Thymus (tissue), 11 donors: ENCODE measurements at regions not wholly inside any gene's neighbourhood (a gene's known extent, or its start where the extent isn't known, plus 50 kb on each side); places are given as distances from the start of the nearest gene placed in this dataset.

ENCODE experiments used
- DNase-seq, 9 donors: peaks; one replicate each; pipeline ENCODE4 v3.0.0-alpha.2; 2013; ENCODE audit warnings: low spot score in 9 of 9, low read depth in 6 of 9, missing footprints in 1 of 9
- H3K27ac ChIP-seq, 2 donors: one replicate each; pipeline ENCODE4 v1.5.1; 2013; ENCODE audit warnings: control low read depth in 1 of 2, low read depth in 1 of 2, low read length in 1 of 2, mild to moderate bottlenecking in 1 of 2, moderate library complexity in 1 of 2
- H3K27me3 ChIP-seq, 2 donors: one replicate each; pipeline ENCODE4 v1.5.1; 2013; ENCODE audit warnings: low read length in 1 of 2; ENCODE audit not compliant: control insufficient read depth in 2 of 2, insufficient read depth in 1 of 2
- H3K36me3 ChIP-seq, 2 donors: one replicate each; pipeline ENCODE4 v1.5.1; 2013; ENCODE audit warnings: low read length in 1 of 2, mild to moderate bottlenecking in 1 of 2, moderate library complexity in 1 of 2; ENCODE audit not compliant: control insufficient read depth in 2 of 2, insufficient read depth in 2 of 2
- H3K4me1 ChIP-seq, 2 donors: one replicate each; pipeline ENCODE4 v1.5.1; 2013; ENCODE audit warnings: low read length in 2 of 2; ENCODE audit not compliant: control insufficient read depth in 2 of 2, insufficient read depth in 2 of 2
- H3K4me3 ChIP-seq, 2 donors: one replicate each; pipeline ENCODE4 v1.5.1; 2013; ENCODE audit warnings: low read length in 2 of 2, control low read depth in 1 of 2, mild to moderate bottlenecking in 1 of 2
- H3K9me3 ChIP-seq, 2 donors: one replicate each; pipeline ENCODE4 v1.5.1; 2013; ENCODE audit warnings: low read length in 1 of 2, mild to moderate bottlenecking in 1 of 2; ENCODE audit not compliant: control insufficient read depth in 2 of 2, insufficient read depth in 1 of 2
- WGBS: extraction: QIAGEN DNeasy Blood & Tissue Kit; methylation state at CpG from one replicate; pipeline ENCODE4 v1.1.7; 2013; 5-methylcytosine and 5-hydroxymethylcytosine counted together
- donor health status: healthy.

- Histone ChIP-seq H3K4me1 (no peaks in the 10 kb centered on the region), H3K9me3 (no peaks in the 10 kb centered on the region), H3K36me3 (no peaks in the 10 kb centered on the region), H3K27ac (no peak overlapping the region), H3K4me3 (no peak overlapping the region), H3K27me3 (no peaks in the 10 kb centered on the region)
- DNase-seq: no peak
- WGBS: 93% methylated on average over 5 of the region's 5 CpGs
Measured at GRCh38 chr11:13102865-13103539, 93.9 kb downstream of the RASSF10 start.

- Histone ChIP-seq H3K4me1 (no peaks in the 10 kb centered on the region), H3K27me3 (no peaks in the 10 kb centered on the region), H3K9me3 (peaks cover 0 to 7% of the 10 kb centered on the region in 2 donors), H3K27ac (no peak overlapping the region), H3K36me3 (no peaks in the 10 kb centered on the region), H3K4me3 (no peak overlapping the region)
- 72% methylated on average over 2 of the region's 2 CpGs for WGBS
- DNase-seq: no peak
Measured at GRCh38 chr11:13103962-13104554, 94.9 kb downstream of the RASSF10 start.

- Histone ChIP-seq H3K27me3 (no peaks in the 10 kb centered on the region), H3K4me1 (no peaks in the 10 kb centered on the region), H3K36me3 (no peaks in the 10 kb centered on the region), H3K9me3 (peaks cover 0 to 10% of the 10 kb centered on the region in 2 donors), H3K4me3 (no peak overlapping the region), H3K27ac (no peak overlapping the region)
- DNase-seq: no peak
- 56% methylated on average over 5 of the region's 5 CpGs for WGBS
Measured at GRCh38 chr11:13104619-13105236, 95.6 kb downstream of the RASSF10 start.

GRCh38 chr11:13105237-13105844 lies 96.2 kb downstream of the RASSF10 start:
- Histone ChIP-seq H3K27ac (no peak overlapping the region), H3K36me3 (no peaks in the 10 kb centered on the region), H3K27me3 (no peaks in the 10 kb centered on the region), H3K4me3 (no peak overlapping the region), H3K9me3 (peaks cover 0 to 10% of the 10 kb centered on the region in 2 donors), H3K4me1 (no peaks in the 10 kb centered on the region)
- DNase-seq: no peak
- WGBS: 18% methylated on average over 4 of the region's 4 CpGs

GRCh38 chr11:13107544-13108044 lies 98.5 kb downstream of the RASSF10 start:
- Histone ChIP-seq H3K36me3 (no peaks in the 10 kb centered on the region), H3K4me3 (no peak overlapping the region), H3K27me3 (no peaks in the 10 kb centered on the region), H3K27ac (no peak overlapping the region), H3K4me1 (no peaks in the 10 kb centered on the region), H3K9me3 (peaks cover 0 to 10% of the 10 kb centered on the region in 2 donors)
- DNase-seq: no peak
- WGBS: 77% methylated on average over 5 of the region's 5 CpGs

- no peak overlapping the region for H3K27ac ChIP-seq
- H3K4me3 ChIP-seq: no peak overlapping the region
- no peak for DNase-seq
- peaks cover 0 to 10% of the 10 kb centered on the region in 2 donors for H3K9me3 ChIP-seq
- WGBS: 72% methylated on average over 2 of the region's 2 CpGs
- no peaks in the 10 kb centered on the region for H3K27me3 ChIP-seq
- H3K36me3 ChIP-seq: no peaks in the 10 kb centered on the region
- peaks cover 0 to 2% of the 10 kb centered on the region in 2 donors for H3K4me1 ChIP-seq
Measured at GRCh38 chr11:13108416-13108815, 99.3 kb downstream of the RASSF10 start.

- WGBS: 97% methylated on average over 1 of the region's 1 CpG
- Histone ChIP-seq H3K4me1 (peaks cover 0 to 5% of the 10 kb centered on the region in 2 donors), H3K36me3 (no peaks in the 10 kb centered on the region), H3K27me3 (no peaks in the 10 kb centered on the region), H3K27ac (no peak overlapping the region), H3K9me3 (peaks cover 0 to 10% of the 10 kb centered on the region in 2 donors), H3K4me3 (no peak overlapping the region)
- no peak for DNase-seq
Measured at GRCh38 chr11:13109616-13110015, 100.5 kb downstream of the RASSF10 start.

GRCh38 chr11:13110145-13110544 lies 101.0 kb downstream of the RASSF10 start:
- Histone ChIP-seq H3K9me3 (peaks cover 0 to 10% of the 10 kb centered on the region in 2 donors), H3K4me3 (no peak overlapping the region), H3K4me1 (peaks cover 0 to 7% of the 10 kb centered on the region in 2 donors), H3K36me3 (no peaks in the 10 kb centered on the region), H3K27me3 (no peaks in the 10 kb centered on the region), H3K27ac (no peak overlapping the region)
- DNase-seq: no peak
- 98% methylated on average over 1 of the region's 1 CpG for WGBS
